Amygdala (tissue), 56 donors: ENCODE measurements at regions not wholly inside any gene's neighbourhood (a gene's known extent, or its start where the extent isn't known, plus 50 kb on each side); places are given as distances from the start of the nearest gene placed in this dataset.

Source experiments
- DNase-seq, 56 donors: peaks; one replicate each; lab custom pipeline; 2025; lab: John Stamatoyannopoulos, UW

- no peak for DNase-seq
Observed at GRCh38 chr21:28269173-28269572, 723.5 kb downstream of the LTN1 start.

- DNase-seq: no peak
Observed at GRCh38 chr21:28268685-28269084, 724.0 kb downstream of the LTN1 start.

GRCh38 chr21:28267449-28267848 lies 725.2 kb downstream of the LTN1 start:
- no peak for DNase-seq

- DNase-seq: no peak
Observed at GRCh38 chr21:28266061-28266460, 726.6 kb downstream of the LTN1 start.

GRCh38 chr21:28263974-28264373 lies 728.7 kb downstream of the LTN1 start:
- DNase-seq: no peak

GRCh38 chr21:28261298-28261697 lies 731.4 kb downstream of the LTN1 start:
- no peak for DNase-seq

- no peak for DNase-seq
Observed at GRCh38 chr21:28257276-28257675, 735.4 kb downstream of the LTN1 start.

- DNase-seq: no peak
Observed at GRCh38 chr21:28256837-28257236, 735.8 kb downstream of the LTN1 start.

GRCh38 chr21:28256420-28256831 lies 736.3 kb downstream of the LTN1 start:
- no peak for DNase-seq

- DNase-seq: no peak
Observed at GRCh38 chr21:28253961-28254360, 738.7 kb downstream of the LTN1 start.

GRCh38 chr21:28253338-28253737 lies 739.3 kb downstream of the LTN1 start:
- no peak for DNase-seq

- no peak for DNase-seq
Observed at GRCh38 chr21:28252928-28253327, 739.7 kb downstream of the LTN1 start.

GRCh38 chr21:28250946-28251345 lies 741.7 kb downstream of the LTN1 start:
- DNase-seq: no peak

- DNase-seq: no peak
Observed at GRCh38 chr21:28247454-28248020, 745.1 kb downstream of the LTN1 start.

- no peak for DNase-seq
Observed at GRCh38 chr21:28240586-28240985, 752.1 kb downstream of the LTN1 start.

- DNase-seq: no peak
Observed at GRCh38 chr21:28239340-28239739, 753.3 kb downstream of the LTN1 start.

GRCh38 chr21:28237661-28238060 lies 755.0 kb downstream of the LTN1 start:
- no peak for DNase-seq

GRCh38 chr21:28235169-28235895 lies 757.3 kb downstream of the LTN1 start:
- no peak for DNase-seq

GRCh38 chr21:28234326-28234725 lies 758.4 kb downstream of the LTN1 start:
- DNase-seq: no peak

GRCh38 chr21:28233536-28234220 lies 759.0 kb downstream of the LTN1 start:
- DNase-seq: no peak

- DNase-seq: no peak
Observed at GRCh38 chr21:28230559-28230958, 762.1 kb downstream of the LTN1 start.

GRCh38 chr21:28229814-28230213 lies 762.9 kb downstream of the LTN1 start:
- no peak for DNase-seq
